GM19395 (cell line): ENCODE measurements at regions not wholly inside any gene's neighbourhood (a gene's known extent, or its start where the extent isn't known, plus 50 kb on each side); places are given as distances from the start of the nearest gene placed in this dataset.
A peak's percentile ranks its signal among the peaks of the same experiment; 100 is the strongest.
"Not testable (repeated sequence)": the region's sequence is repeated elsewhere in the genome, so short reads cannot be mapped to it uniquely, and the experiment has no call there.

ENCODE experiments used
- ATAC-seq: cut with Tn5 transposase; IDR thresholded peaks from one replicate; pipeline ENCODE4 v1.9.1; 2021; ENCODE audit warnings: mild to moderate bottlenecking, moderate library complexity; ENCODE audit not compliant: unreplicated experiment

DNA sequence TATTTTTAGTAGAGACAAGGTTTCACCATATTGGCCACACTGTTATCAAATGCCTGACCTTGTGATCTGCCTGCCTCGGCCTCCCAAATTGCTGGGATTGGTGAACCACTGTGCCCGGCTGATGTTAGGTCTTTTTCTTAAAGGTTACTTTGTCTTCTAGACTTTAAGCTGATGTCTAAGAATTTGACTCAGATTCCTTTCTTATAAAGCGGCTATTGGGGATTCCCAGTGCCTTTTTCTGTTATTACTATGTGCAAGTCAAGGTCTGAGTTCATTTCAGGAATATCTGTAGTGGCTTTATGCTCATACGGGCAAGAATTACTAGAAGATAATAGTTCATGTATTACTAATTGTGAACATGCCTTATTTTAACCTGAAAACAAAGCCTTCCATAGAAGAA lies 102.8 kb downstream of the LAT start:
- not testable (repeated sequence) for ATAC-seq

GRCh38 chr16:29081829-29082639 lies 97.2 kb downstream of the LAT start:
- not testable (repeated sequence) for ATAC-seq

- peak; percentile 80 for ATAC-seq
These were observed 89.9 kb downstream of the LAT start for GRCh38 chr16:29074554-29075402.

DNA sequence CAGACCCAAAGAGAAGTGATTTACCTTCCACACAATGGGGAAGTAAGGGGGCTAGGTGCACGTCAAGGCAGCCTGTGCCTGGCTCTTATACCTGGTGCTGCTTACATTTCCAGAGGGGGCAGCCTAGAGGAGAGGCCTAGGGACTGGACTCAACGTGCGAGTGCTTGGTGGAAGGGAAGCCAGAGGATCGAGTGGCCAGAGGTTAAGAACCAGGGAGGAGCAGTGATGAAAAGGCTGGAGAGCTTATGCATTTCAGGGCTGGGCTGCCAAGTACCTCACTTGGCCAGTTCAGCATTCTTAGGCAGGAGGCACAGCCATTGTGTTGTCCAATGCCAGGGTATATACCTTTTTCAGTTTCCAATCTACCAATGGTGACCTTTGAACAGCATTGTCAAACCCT lies 77.4 kb downstream of the LAT start:
- ATAC-seq = not testable (repeated sequence)

- not testable (repeated sequence) for ATAC-seq
These were observed 76.6 kb downstream of the LAT start for GRCh38 chr16:29061467-29061921.

GRCh38 chr16:29060022-29060810 lies 75.4 kb downstream of the LAT start:
- ATAC-seq = not testable (repeated sequence)

GRCh38 chr16:29059575-29059974 lies 74.7 kb downstream of the LAT start:
- ATAC-seq = not testable (repeated sequence)
